GM19438 (cell line): ENCODE measurements at regions not wholly inside any gene's neighbourhood (a gene's known extent, or its start where the extent isn't known, plus 50 kb on each side); places are given as distances from the start of the nearest gene placed in this dataset.

ENCODE experiments used
- ATAC-seq: cut with Tn5 transposase; IDR thresholded peaks from one replicate; pipeline ENCODE4 v1.9.1; 2021; ENCODE audit warnings: low read depth; ENCODE audit not compliant: unreplicated experiment

GRCh38 chr5:130743092-130743491 lies 422.0 kb downstream of the HINT1 start:
- no peak for ATAC-seq

- no peak for ATAC-seq
Measured at GRCh38 chr5:130740047-130740569, 424.9 kb downstream of the HINT1 start.

DNA sequence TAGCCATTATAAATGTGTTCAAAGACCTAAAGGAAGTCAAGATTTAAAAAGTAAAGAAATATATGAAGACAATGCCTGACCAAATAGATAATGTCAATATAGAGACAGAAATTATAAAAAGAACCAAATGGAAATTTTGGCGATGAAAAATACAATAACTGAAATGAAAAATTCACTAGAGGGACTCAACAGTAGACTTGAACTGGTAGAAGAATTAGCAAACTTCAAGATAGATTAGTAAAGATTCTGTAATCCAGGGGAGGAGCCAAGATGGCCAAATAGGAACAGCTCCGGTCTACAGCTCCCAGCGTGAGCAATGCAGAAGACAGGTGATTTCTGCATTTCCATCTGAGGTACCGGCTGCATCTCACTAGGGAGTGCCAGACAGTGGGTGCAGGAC lies 433.2 kb downstream of the HINT1 start:
- ATAC-seq, result no peak

- ATAC-seq, result no peak
Measured at GRCh38 chr5:130729541-130729940, 435.5 kb downstream of the HINT1 start.

GRCh38 chr5:130727830-130728229 lies 437.2 kb downstream of the HINT1 start:
- no peak for ATAC-seq

- no peak for ATAC-seq
Measured at GRCh38 chr5:130724658-130725057, 440.4 kb downstream of the HINT1 start.

DNA sequence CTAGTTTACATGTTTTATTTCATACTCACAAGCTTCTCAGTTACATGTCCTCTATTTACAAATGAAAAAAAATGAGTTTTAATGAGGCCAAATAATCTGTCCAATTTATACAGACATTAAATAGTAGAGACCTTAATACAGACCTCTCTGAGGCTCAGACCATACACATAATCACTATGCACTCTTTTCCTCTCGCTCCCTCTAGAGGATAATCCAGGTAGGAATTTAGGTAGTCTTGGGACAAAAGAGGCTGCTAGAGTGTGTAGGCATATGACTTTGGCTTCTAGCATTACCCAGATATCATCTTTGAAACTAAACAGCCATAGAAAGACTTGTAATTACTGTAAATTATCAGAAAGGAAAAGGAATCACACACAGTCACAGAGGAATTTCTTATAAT lies 444.7 kb downstream of the HINT1 start:
- no peak for ATAC-seq

DNA sequence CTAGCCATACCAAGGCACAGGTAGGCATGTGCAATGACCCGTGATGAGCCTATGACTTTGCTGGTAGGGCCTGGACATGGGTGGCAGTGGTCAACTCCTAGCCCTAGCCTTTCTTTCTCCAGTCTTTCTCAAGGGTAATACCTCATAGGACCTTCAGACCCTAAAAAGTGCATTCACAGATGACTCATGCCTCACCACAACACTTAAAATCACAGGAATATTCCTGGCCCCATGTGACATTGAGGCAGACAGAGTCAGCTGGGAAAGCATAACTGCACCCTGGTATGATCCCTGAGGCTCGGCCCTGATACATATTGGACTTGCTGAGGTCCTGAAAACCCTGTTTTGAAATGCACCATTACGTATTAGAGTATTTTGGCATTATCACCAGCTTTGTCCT lies 449.5 kb downstream of the HINT1 start:
- no peak for ATAC-seq

DNA sequence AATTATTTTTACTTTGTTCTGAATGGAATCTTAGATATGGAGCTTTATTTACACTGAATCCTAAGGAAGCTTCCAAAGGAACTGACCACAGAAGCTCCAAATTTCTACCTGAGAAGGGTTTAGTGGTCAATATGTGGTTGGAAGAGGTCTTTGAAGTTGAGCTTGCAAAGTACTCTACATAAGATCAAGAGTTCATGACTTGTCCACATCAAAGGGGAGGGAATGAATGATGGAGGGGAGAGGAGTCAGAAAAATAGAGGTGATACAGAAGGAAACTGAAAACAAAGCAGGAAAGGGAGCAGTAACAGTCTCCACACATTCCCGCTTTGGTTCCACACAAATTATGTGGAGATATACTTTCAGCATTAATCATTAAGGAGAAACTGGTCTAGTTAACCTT lies 450.9 kb downstream of the HINT1 start:
- no peak for ATAC-seq

- no peak for ATAC-seq
Measured at GRCh38 chr5:130712324-130712723, 452.7 kb downstream of the HINT1 start.

- ATAC-seq, result no peak
Measured at GRCh38 chr5:130710596-130710995, 454.5 kb downstream of the HINT1 start.

GRCh38 chr5:130708754-130709153 lies 456.3 kb downstream of the HINT1 start:
- ATAC-seq, result no peak

DNA sequence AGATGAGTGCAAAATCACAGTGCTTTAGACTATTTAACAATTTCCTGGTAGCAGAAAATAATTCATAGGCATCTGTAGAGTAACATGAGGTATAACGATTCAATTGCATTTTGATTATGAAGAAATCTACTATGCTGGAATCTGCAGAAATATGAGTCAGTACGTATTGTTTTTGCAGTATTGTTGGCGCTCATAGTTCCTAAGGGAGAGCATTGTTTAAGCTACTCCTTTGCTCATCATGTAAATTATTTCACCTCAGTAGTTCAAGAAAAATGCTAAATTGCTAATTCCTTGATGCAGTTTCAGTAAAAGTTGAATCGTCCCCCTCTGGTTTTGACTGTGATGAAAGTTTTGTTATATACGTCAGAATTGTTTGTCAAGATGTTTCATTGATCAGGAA lies 458.4 kb downstream of the HINT1 start:
- no peak for ATAC-seq

- no peak for ATAC-seq
Measured at GRCh38 chr5:130705368-130705767, 459.7 kb downstream of the HINT1 start.

- ATAC-seq, result no peak
Measured at GRCh38 chr5:130693509-130693908, 471.5 kb downstream of the HINT1 start.

DNA sequence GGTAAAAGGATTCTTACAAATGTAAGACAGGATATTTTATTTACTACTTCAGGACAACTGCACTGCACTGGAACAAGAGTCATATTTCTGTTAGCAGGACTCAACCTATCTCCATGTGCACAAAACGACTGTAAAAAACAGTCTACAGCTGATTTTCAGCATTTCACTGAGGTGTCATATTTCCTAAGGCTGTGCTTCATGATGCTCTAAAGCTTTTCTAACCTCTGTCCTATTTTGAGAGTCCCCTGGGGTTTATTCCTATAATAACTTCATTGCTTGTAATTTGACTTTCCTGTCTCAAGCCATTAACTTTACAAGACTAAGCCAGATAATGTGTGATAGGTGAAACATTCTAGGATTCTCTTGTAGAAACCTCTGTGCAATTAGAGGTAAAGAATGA lies 472.3 kb downstream of the HINT1 start:
- no peak for ATAC-seq

DNA sequence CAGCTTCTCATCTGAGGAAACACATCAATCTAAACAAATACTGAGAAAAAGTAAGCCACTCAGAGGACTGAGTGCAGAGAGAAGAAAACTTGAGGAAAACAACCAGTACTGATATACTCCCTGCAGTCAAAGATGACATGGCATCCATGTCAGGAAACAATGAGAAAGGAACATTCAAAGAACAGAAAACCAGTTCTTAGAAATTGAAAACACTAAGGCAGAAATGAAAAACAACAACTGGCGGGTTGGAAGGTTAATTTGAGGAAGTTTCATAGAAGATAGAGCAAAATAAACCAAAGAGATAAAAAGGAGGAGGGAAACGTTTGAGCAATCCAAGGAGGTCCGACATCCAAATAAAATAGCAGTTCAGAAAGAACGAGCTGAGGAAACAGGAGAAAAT lies 475.2 kb downstream of the HINT1 start:
- no peak for ATAC-seq

GRCh38 chr5:130687085-130687733 lies 477.8 kb downstream of the HINT1 start:
- no peak for ATAC-seq

GRCh38 chr5:130678637-130679036 lies 486.4 kb downstream of the HINT1 start:
- no peak for ATAC-seq

DNA sequence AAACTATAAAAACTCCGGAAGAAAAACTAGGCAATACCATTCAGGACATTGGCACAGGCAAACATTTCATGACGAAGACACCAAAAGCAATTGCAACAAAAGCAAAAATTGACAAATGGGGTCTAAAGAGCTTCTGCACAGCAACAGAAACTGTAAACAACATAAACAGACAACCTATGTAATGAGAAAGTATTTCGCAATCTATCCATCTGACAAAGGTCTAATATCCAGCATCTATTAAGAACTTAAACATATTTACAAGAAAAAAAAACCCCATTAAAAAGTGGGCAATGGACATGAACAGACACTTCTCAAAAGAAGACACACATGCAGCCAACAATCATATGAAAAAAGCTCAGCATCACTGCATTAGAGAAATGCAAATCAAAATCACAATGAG lies 498.6 kb downstream of the HINT1 start:
- ATAC-seq, result no peak

GRCh38 chr5:130652176-130652575 lies 512.9 kb downstream of the HINT1 start:
- no peak for ATAC-seq

- ATAC-seq, result no peak
Measured at GRCh38 chr5:130651440-130651839, 513.6 kb downstream of the HINT1 start.

DNA sequence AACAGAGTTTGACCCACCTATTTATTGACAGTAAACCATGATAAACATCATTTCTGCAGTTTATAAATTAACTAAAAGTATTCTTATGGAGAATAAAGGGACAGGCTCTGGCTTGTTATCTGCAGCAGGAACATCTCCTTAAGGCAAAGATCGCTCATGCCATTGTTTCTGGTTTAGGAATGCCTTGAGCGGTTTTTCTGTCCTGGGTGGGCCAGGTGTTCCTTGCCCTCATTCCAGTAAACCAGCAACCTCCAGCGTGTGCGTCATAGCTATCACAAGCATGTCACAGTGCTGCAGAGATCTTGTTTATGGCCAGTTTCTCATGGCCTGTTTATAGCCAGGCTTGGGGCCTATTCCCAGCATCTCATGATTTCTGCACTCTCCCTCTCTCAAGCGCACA lies 521.7 kb downstream of the HINT1 start:
- no peak for ATAC-seq
